Progenitor cell of endocrine pancreas (in vitro differentiated cells): ENCODE measurements at regions not wholly inside any gene's neighbourhood (a gene's known extent, or its start where the extent isn't known, plus 50 kb on each side); places are given as distances from the start of the nearest gene placed in this dataset.

Experiments
- DNase-seq: peaks from one replicate; pipeline ENCODE4 v3.0.0; 2021; ENCODE audit warnings: low spot score; ENCODE audit not compliant: unreplicated experiment
- H3K27ac Mint-ChIP-seq: 2 replicates; pipeline ENCODE4 v1.8.0; 2021; ENCODE audit warnings: mild to moderate bottlenecking, moderate library complexity, mixed read lengths
- H3K27me3 Mint-ChIP-seq: 2 replicates; pipeline ENCODE4 v1.8.0; 2021; ENCODE audit warnings: mixed read lengths
- H3K36me3 Mint-ChIP-seq: 2 replicates; pipeline ENCODE4 v1.8.0; 2022; ENCODE audit warnings: mixed read lengths; ENCODE audit not compliant: insufficient read depth
- H3K4me1 Mint-ChIP-seq: 2 replicates; pipeline ENCODE4 v1.8.0; 2021; ENCODE audit warnings: low read depth, mixed read lengths
- H3K4me3 Mint-ChIP-seq: 2 replicates; pipeline ENCODE4 v1.8.0; 2021; ENCODE audit warnings: low read depth, mild to moderate bottlenecking, moderate library complexity, mixed read lengths
- H3K9me3 Mint-ChIP-seq: 2 replicates; pipeline ENCODE4 v1.8.0; 2021; ENCODE audit warnings: low read depth, mixed read lengths
- CTCF ChIP-seq: fragments of 200-600 bp; sonication (generic); IDR thresholded peaks from one replicate; pipeline ENCODE4 v1.5.0; 2021; ENCODE audit warnings: antibody characterized with exemption, mild to moderate bottlenecking; ENCODE audit not compliant: unreplicated experiment

DNA sequence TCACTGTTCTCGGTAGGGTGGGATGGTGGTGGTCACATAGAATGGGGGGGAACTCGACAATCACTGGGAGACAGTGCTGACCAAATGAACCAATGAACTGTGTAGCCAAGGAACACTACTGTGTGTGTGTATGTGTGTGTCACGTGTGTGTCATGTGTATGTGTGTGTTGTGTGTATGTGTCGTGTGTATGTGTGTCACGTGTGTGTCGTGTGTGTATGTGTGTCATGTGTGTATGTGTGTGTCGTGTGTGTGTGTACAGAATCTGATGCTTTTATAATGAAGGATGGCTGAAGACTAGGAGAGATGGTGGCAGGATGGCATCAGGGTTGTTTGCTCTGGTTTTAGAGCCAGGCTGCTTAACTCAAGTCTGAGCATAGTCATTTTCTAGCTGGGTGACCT, 99.1 kb upstream of the DUSP22 start:
- TF ChIP-seq CTCF = no peak
- no peaks in the 10 kb centered on the region for H3K36me3 Mint-ChIP-seq
- H3K4me3 Mint-ChIP-seq = no peak overlapping the region
- DNase-seq = no peak
- no peak overlapping the region for H3K27ac Mint-ChIP-seq
- no peaks in the 10 kb centered on the region for H3K4me1 Mint-ChIP-seq
- H3K9me3 Mint-ChIP-seq = peaks cover 3% of the 10 kb centered on the region
- no peaks in the 10 kb centered on the region for H3K27me3 Mint-ChIP-seq

GRCh38 chr6:193773-194310, 98.4 kb upstream of the DUSP22 start:
- Mint-ChIP-seq H3K4me1 (no peaks in the 10 kb centered on the region), H3K4me3 (no peak overlapping the region), H3K27ac (no peak overlapping the region), H3K36me3 (no peaks in the 10 kb centered on the region), H3K27me3 (no peaks in the 10 kb centered on the region), H3K9me3 (peaks cover 3% of the 10 kb centered on the region)
- no peak for TF ChIP-seq CTCF
- DNase-seq = no peak

DNA sequence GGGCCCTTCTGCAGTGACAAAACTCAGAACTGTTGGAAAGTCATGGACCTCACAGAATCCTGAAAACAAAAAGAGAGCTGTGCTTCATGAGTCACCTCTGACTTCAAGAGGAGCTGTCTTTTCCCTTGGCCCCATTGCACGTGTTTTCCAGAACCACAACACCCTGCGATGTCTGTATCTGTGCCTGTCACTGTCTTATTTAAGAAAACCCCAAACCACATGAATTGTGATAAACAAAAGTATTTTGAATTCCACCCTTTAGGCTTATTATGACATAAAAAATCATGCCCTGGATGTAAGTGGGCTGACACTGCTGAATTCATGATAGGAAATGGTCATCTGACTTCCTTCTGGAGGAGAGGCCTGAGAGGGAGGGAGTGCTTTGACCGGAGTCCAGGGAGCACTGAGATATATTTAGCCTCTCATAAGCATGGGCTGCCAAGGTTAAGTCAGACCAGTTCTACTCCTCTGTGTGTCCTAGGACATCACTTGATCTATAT, 96.4 kb upstream of the DUSP22 start:
- H3K27ac Mint-ChIP-seq = no peak overlapping the region
- peaks cover 3% of the 10 kb centered on the region for H3K9me3 Mint-ChIP-seq
- H3K36me3 Mint-ChIP-seq = no peaks in the 10 kb centered on the region
- H3K4me3 Mint-ChIP-seq = no peak overlapping the region
- no peak for TF ChIP-seq CTCF
- no peaks in the 10 kb centered on the region for H3K4me1 Mint-ChIP-seq
- no peak for DNase-seq
- no peaks in the 10 kb centered on the region for H3K27me3 Mint-ChIP-seq

GRCh38 chr6:196543-196942, 95.7 kb upstream of the DUSP22 start:
- DNase-seq = no peak
- H3K4me3 Mint-ChIP-seq = no peak overlapping the region
- no peaks in the 10 kb centered on the region for H3K4me1 Mint-ChIP-seq
- no peaks in the 10 kb centered on the region for H3K27me3 Mint-ChIP-seq
- peaks cover 3% of the 10 kb centered on the region for H3K9me3 Mint-ChIP-seq
- TF ChIP-seq CTCF = no peak
- no peaks in the 10 kb centered on the region for H3K36me3 Mint-ChIP-seq
- no peak overlapping the region for H3K27ac Mint-ChIP-seq

GRCh38 chr6:203661-204060, 88.6 kb upstream of the DUSP22 start:
- Mint-ChIP-seq H3K27me3 (no peaks in the 10 kb centered on the region), H3K4me1 (no peaks in the 10 kb centered on the region), H3K36me3 (no peaks in the 10 kb centered on the region), H3K9me3 (no peaks in the 10 kb centered on the region), H3K27ac (no peak overlapping the region), H3K4me3 (no peak overlapping the region)
- TF ChIP-seq CTCF = no peak
- DNase-seq = no peak
